IMR-90 (cell line): ENCODE measurements at regions not wholly inside any gene's neighbourhood (a gene's known extent, or its start where the extent isn't known, plus 50 kb on each side); places are given as distances from the start of the nearest gene placed in this dataset.

Source experiments
- ATAC-seq: fragments of 200-7000 bp; cut with Tn5 transposase; 2 replicates; pipeline ENCODE4 v1.9.1; 2020; ENCODE audit warnings: low read depth, mild to moderate bottlenecking, moderate library complexity
- BruUV-seq: library from RNA; stranded (reverse); fragments of 400-500 nt; replicated peaks from 2 replicates; lab custom pipeline; 2021; lab: Mats Ljungman, UMichigan
- CTCF ChIA-PET: fragments of 300-600 bp; formaldehyde crosslinking; extraction: SDS; loops from one replicate; lab custom pipeline; 2021; ENCODE audit warnings: antibody characterized with exemption; lab: Yijun Ruan, JAX
- POLR2A ChIA-PET: fragments of 300-600 bp; sonication (Branson Sonifier 250); formaldehyde crosslinking; loops from one replicate; lab custom pipeline; 2022; ENCODE audit warnings: antibody characterized with exemption; ENCODE audit not compliant: unreplicated experiment; lab: Charles Lee
- DNase-seq: peaks from one replicate; pipeline ENCODE4 v3.0.0; 2013
- H2AFZ ChIP-seq: replicated peaks from 2 replicates; pipeline ENCODE3; 2013; ENCODE audit warnings: low read length, mild to moderate bottlenecking; ENCODE audit not compliant: poor library complexity
- H2AK5ac ChIP-seq: 2 replicates; pipeline ENCODE4 v1.6.1; 2013; ENCODE audit warnings: low read depth, low read length, inconsistent platforms
- H2AK9ac ChIP-seq: replicated peaks from 2 replicates; pipeline ENCODE3; 2013; ENCODE audit warnings: mild to moderate bottlenecking, low read depth, low read length, moderate library complexity; ENCODE audit not compliant: poor library complexity
- H2BK120ac ChIP-seq: 2 replicates; pipeline ENCODE4 v1.6.1; 2013; ENCODE audit warnings: low read depth, low read length, inconsistent platforms
- H2BK15ac ChIP-seq: 3 replicates; pipeline ENCODE4 v1.6.1; 2013; ENCODE audit warnings: low read depth, low read length, inconsistent platforms
- H2BK20ac ChIP-seq: 2 replicates; pipeline ENCODE4 v1.6.1; 2013; ENCODE audit warnings: low read depth, mild to moderate bottlenecking, inconsistent platforms, low read length, moderate library complexity
- H2BK5ac ChIP-seq: 2 replicates; pipeline ENCODE4 v1.6.1; 2013; ENCODE audit warnings: mild to moderate bottlenecking, low read depth, low read length, inconsistent platforms; ENCODE audit not compliant: poor library complexity, severe bottlenecking
- H3K14ac ChIP-seq: replicated peaks from 2 replicates; pipeline ENCODE4 v1.6.1; 2013; ENCODE audit warnings: low read depth, low read length, inconsistent platforms
- H3K18ac ChIP-seq: 2 replicates; pipeline ENCODE4 v1.6.1; 2013; ENCODE audit warnings: low read depth, low read length, control low read depth
- H3K23ac ChIP-seq: 2 replicates; pipeline ENCODE4 v1.6.1; 2013; ENCODE audit warnings: low read depth, low read length, inconsistent platforms
- H3K27ac ChIP-seq: 2 replicates; pipeline ENCODE4 v1.5.1; 2013; ENCODE audit warnings: mild to moderate bottlenecking, control low read depth, low read length; ENCODE audit not compliant: insufficient read depth
- H3K27me3 ChIP-seq: 2 replicates; pipeline ENCODE4 v1.6.1; 2013; ENCODE audit warnings: low read length; ENCODE audit not compliant: control insufficient read depth, insufficient read depth
- H3K36me3 ChIP-seq: 2 replicates; pipeline ENCODE4 v1.6.1; 2013; ENCODE audit warnings: low read length, mixed read lengths; ENCODE audit not compliant: control insufficient read depth, insufficient read depth
- H3K4ac ChIP-seq: 2 replicates; pipeline ENCODE4 v1.6.1; 2013; ENCODE audit warnings: low read depth, low read length, inconsistent platforms
- H3K4me1 ChIP-seq: 2 replicates; pipeline ENCODE4 v1.6.1; 2013; ENCODE audit warnings: low read length, mixed read lengths; ENCODE audit not compliant: control insufficient read depth, insufficient read depth
- H3K4me2 ChIP-seq: 2 replicates; pipeline ENCODE4 v1.6.1; 2013; ENCODE audit warnings: low read depth, mild to moderate bottlenecking, control low read depth, low read length, moderate library complexity
- H3K4me3 ChIP-seq: 2 replicates; pipeline ENCODE4 v1.5.1; 2013; ENCODE audit warnings: low read depth, mild to moderate bottlenecking, control low read depth, low read length, moderate library complexity; ENCODE audit not compliant: insufficient read depth
- H3K56ac ChIP-seq: 2 replicates; pipeline ENCODE4 v1.6.1; 2013; ENCODE audit warnings: low read length, inconsistent platforms; ENCODE audit not compliant: insufficient read depth; ENCODE audit errors: extremely low read depth
- H3K79me1 ChIP-seq, 2 experiments: 2 replicates each; pipeline ENCODE4 v1.6.1; 2013; ENCODE audit warnings: low read length in 2 of 2, inconsistent platforms in 1 of 2, low read depth in 1 of 2
- H3K9ac ChIP-seq: 2 replicates; pipeline ENCODE4 v1.6.1; 2013; ENCODE audit warnings: low read depth, low read length, control low read depth
- H3K9me1 ChIP-seq: 2 replicates; pipeline ENCODE4 v1.6.1; 2013; ENCODE audit warnings: low read length, inconsistent platforms; ENCODE audit not compliant: insufficient read depth
- H3K9me3 ChIP-seq: 2 replicates; pipeline ENCODE4 v1.6.1; 2013; ENCODE audit warnings: low read length; ENCODE audit not compliant: control insufficient read depth, insufficient read depth
- H4K20me1 ChIP-seq: 2 replicates; pipeline ENCODE4 v1.6.1; 2013; ENCODE audit warnings: low read length, inconsistent platforms; ENCODE audit not compliant: insufficient read depth
- H4K5ac ChIP-seq: 2 replicates; pipeline ENCODE4 v1.6.1; 2013; ENCODE audit warnings: mild to moderate bottlenecking, low read depth, low read length, control low read depth
- H4K8ac ChIP-seq, 2 experiments: 2 replicates each; pipeline ENCODE4 v1.6.1; 2013; ENCODE audit warnings: low read depth in 2 of 2, low read length in 2 of 2, control low read depth in 1 of 2, inconsistent platforms in 1 of 2
- H4K91ac ChIP-seq: 2 replicates; pipeline ENCODE4 v1.6.1; 2013; ENCODE audit warnings: low read depth, low read length, inconsistent platforms; ENCODE audit not compliant: insufficient read depth
- MAFK ChIP-seq: IDR thresholded peaks from 2 replicates; pipeline ENCODE4 v1.6.1; 2012; ENCODE audit warnings: low read depth, low read length, improper control_type of control experiment
- POLR2A ChIP-seq: IDR thresholded peaks from 2 replicates; pipeline ENCODE4 v1.6.1; 2012; ENCODE audit warnings: mild to moderate bottlenecking, low read depth, low read length
- RFX5 ChIP-seq: IDR thresholded peaks from 2 replicates; pipeline ENCODE4 v1.8.0; 2012; ENCODE audit warnings: low read depth, mild to moderate bottlenecking, low read length, moderate library complexity
- SMC3 ChIP-seq: fragments of 150-350 bp; IDR thresholded peaks from 2 replicates; pipeline ENCODE4 v1.6.1; 2016; ENCODE audit warnings: low read depth, mild to moderate bottlenecking, antibody characterized with exemption, low read length, moderate library complexity
- whole genome bisulfite sequencing, 2 experiments: methylation state at CpG; one replicate each; pipeline versions ENCODE4 v1.1.5 to v1.1.7; 2013; ENCODE audit warnings: missing lambda C conversion rate in 2 of 2; ENCODE audit not compliant: insufficient read length in 1 of 2; ENCODE audit errors: extremely low coverage in 2 of 2; 5-methylcytosine and 5-hydroxymethylcytosine counted together
- dilution Hi-C: fragments of 300-500 bp; cut with HindIII; formaldehyde crosslinking; loops from one replicate; pipeline ENCODE4 v1.14.3; 2018; ENCODE audit warnings: low sequenced_read_pairs; ENCODE audit not compliant: unreplicated experiment
- in situ Hi-C: fragments of 300-500 bp; cut with MboI; formaldehyde crosslinking; loops from 3 replicates; pipeline ENCODE4 v1.14.3; 2019; ENCODE audit warnings: low sequenced_read_pairs, inconsistent platforms, mixed read lengths
- intact Hi-C: fragments of 100-400 bp; cut with micrococcal nuclease; formaldehyde crosslinking; loops from 2 replicates; pipeline ENCODE4 v1.10.0; 2022
- TF ChIP-seq, protein P1 (sequence below): fragments of 150-350 bp; IDR thresholded peaks from 2 replicates; pipeline ENCODE4 v1.6.1; 2016; ENCODE audit warnings: low read depth, mild to moderate bottlenecking, low read length, moderate library complexity, borderline replicate concordance

DNA sequence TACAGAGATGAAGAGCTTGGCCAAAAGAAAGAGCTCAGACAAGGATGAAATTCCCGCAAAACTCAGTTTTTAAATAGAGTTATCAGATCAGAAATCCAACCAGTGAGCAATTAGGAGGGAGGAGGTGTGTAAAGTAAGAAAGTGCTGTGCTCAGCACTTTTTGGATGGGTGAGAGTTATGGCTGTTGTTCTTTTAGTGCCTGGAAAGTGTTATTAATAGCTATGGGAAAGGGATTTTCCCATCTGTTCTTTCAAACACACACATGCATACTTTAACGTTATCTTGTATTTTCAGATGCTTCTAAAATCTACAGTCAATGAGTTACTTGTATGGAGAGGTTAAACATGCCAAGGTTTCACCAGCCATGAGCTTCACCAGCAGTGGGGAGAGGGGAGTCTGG, 107.3 kb upstream of the TMEM72 start:
- Histone ChIP-seq H3K56ac (no peak overlapping the region), H3K14ac (no peak overlapping the region), H3K27me3 (no peaks in the 10 kb centered on the region), H3K23ac (no peak overlapping the region), H4K91ac (0 out of 2 replicates have a peak overlapping the region, but pooled peaks have one; percentile 38), H2BK15ac (no peak overlapping the region; the same call in 2 of the 3 replicates), H2AK9ac (no peak overlapping the region), H3K9me1 (peaks cover 13% of the 10 kb centered on the region; the same call in 1 of the 2 replicates), H4K8ac (no peak overlapping the region; a peak in 1 of 4 replicates), H4K20me1 (no peaks in the 10 kb centered on the region), H3K9me3 (no peaks in the 10 kb centered on the region), H3K4me3 (no peak overlapping the region), H3K79me1 (no peaks in the 10 kb centered on the region), H2BK5ac (no peak overlapping the region), H3K18ac (no peak overlapping the region), H2AK5ac (0 out of 2 replicates have a peak overlapping the region, but pooled peaks have one; percentile 56), H4K5ac (no peak overlapping the region), H2BK20ac (peak overlapping the region; percentile 73; the same call in 1 of the 2 replicates), H2BK120ac (no peak overlapping the region; the same call in 1 of the 2 replicates), H3K4ac (peak overlapping the region; percentile 19), H3K27ac (no peak overlapping the region), H3K4me2 (no peak overlapping the region), H3K36me3 (no peaks in the 10 kb centered on the region), H2AFZ (no peak overlapping the region), H3K4me1 (0 out of 2 replicates have a peak, but pooled peaks cover 3% of the 10 kb centered on the region), H3K9ac (no peak overlapping the region)
- POLR2A ChIA-PET = no interaction called here
- no TSS peak for BruUV-seq
- CTCF ChIA-PET = no interaction called here
- no CpG with 5 or more reads among the region's 2 CpGs for WGBS, 2 experiments
- DNase-seq (no peak), ATAC-seq (no peak)
- TF ChIP-seq MAFK = peak; percentile 100
- TF ChIP-seq POLR2A = no peak
- TF ChIP-seq, protein P1, sequence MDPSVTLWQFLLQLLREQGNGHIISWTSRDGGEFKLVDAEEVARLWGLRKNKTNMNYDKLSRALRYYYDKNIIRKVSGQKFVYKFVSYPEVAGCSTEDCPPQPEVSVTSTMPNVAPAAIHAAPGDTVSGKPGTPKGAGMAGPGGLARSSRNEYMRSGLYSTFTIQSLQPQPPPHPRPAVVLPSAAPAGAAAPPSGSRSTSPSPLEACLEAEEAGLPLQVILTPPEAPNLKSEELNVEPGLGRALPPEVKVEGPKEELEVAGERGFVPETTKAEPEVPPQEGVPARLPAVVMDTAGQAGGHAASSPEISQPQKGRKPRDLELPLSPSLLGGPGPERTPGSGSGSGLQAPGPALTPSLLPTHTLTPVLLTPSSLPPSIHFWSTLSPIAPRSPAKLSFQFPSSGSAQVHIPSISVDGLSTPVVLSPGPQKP = no peak
- no peak for TF ChIP-seq RFX5
- no peak for TF ChIP-seq SMC3
- intact Hi-C loops = loop anchor here (5.0 kb wide), 1 partner anchor 828 kb away; no protein-coding TSS in a partner anchor
- dilution Hi-C loops = no loop called here
- in situ Hi-C loops = no loop called here
